Left renal cortex interstitium (tissue), 4 donors: ENCODE measurements at regions not wholly inside any gene's neighbourhood (a gene's known extent, or its start where the extent isn't known, plus 50 kb on each side); places are given as distances from the start of the nearest gene placed in this dataset.
"Not testable (repeated sequence)": the region's sequence is repeated elsewhere in the genome, so short reads cannot be mapped to it uniquely, and the experiment has no call there.

Experiments used
- DNase-seq, 4 donors: peaks; one replicate each; pipeline ENCODE4 v3.0.0-alpha.2; 2013; ENCODE audit warnings: low read depth in 4 of 4, low spot score in 2 of 4, missing footprints in 1 of 4

- DNase-seq, result not testable (repeated sequence)
Measured at GRCh38 chr2:91603996-91604395, 2912.5 kb downstream of the RPIA start.

GRCh38 chr2:91604629-91605028, 2913.2 kb downstream of the RPIA start:
- DNase-seq, result not testable (repeated sequence)

DNA sequence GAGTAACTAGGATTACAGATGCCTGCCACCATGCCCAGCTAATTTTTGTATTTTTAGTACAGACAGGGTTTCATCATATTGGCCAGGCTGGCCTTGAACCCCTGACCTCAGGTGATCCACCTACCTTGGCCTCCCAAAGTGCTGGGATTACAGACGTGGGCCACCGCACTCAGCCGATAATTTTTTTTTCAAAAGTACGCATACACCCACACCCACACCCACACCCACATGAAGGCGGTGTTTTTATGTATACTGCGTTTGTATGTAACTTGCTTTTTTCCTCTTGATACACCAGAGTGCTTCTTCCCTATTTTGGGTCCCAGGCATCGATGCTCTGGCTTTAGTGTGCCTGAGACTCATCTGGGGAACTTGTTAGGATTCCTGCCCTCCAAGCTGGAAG, 2932.3 kb downstream of the RPIA start:
- not testable (repeated sequence) for DNase-seq

DNA sequence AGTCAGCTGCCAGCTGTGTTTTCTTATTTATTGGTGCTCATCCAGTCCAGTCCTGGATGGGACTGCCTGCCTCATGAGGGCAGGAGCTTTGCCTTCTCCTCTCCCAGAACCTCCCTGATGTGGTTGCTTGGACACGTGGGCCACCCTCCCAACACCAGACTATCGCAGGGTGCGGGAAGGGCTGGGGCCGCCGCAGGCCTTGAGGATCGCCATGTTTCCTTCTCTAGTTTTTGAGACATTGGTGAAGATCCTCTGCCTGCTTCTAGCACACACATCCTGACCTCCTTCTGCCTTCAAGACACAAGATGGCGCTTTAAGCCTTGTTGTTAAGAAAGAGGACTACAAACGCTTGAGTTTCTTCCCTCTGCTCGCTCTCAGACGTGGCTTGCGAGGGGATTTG, 2937.0 kb downstream of the RPIA start:
- not testable (repeated sequence) for DNase-seq

- not testable (repeated sequence) for DNase-seq
Measured at GRCh38 chr2:91657193-91657592, 2965.7 kb downstream of the RPIA start.

DNA sequence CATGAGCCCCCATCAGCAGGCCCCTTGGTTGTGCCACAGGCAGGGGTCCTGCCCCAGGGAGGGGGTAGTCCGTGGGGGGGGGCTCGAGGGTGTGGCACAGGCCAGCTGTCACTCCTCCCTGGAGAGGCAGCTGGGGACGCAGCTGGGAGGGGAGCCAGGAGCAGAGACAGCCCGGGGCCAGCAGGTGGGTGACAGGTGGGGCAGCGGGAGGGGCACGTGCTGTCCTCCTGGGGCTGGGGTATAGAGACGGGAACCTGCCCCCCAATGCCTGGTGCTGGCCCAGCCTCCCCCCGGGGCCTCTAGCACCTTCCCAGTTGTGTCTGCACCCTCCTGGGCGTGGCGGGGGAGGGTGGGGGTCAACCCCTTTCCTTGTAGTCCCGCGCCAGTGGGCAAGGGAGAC, 2966.9 kb downstream of the RPIA start:
- not testable (repeated sequence) for DNase-seq

- DNase-seq, result not testable (repeated sequence)
Measured at GRCh38 chr2:91659189-91659916, 2967.9 kb downstream of the RPIA start.

- DNase-seq, result not testable (repeated sequence)
Measured at GRCh38 chr2:91659917-91660275, 2968.4 kb downstream of the RPIA start.

- DNase-seq, result not testable (repeated sequence)
Measured at GRCh38 chr2:91667341-91667740, 2975.9 kb downstream of the RPIA start.

DNA sequence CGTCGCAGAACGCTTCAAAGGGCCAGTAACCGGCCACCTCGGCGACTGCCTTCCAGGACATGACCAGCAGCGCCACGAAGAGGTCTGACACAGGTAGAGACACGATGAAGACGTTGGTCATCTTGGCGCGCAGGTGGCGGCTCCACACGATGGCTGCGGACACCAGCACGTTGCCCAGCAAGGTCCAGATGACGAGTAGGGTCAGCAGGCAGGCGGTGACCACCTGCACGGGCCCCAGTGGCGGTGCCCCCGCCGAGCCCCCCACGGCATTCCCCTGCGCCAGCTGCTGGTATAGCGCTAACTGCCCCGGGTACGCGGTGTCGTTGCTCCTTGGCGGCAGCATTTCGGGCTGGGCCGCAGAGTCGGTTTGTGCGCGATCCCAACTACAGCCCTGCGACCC, 2994.1 kb downstream of the RPIA start:
- DNase-seq, result not testable (repeated sequence)

DNA sequence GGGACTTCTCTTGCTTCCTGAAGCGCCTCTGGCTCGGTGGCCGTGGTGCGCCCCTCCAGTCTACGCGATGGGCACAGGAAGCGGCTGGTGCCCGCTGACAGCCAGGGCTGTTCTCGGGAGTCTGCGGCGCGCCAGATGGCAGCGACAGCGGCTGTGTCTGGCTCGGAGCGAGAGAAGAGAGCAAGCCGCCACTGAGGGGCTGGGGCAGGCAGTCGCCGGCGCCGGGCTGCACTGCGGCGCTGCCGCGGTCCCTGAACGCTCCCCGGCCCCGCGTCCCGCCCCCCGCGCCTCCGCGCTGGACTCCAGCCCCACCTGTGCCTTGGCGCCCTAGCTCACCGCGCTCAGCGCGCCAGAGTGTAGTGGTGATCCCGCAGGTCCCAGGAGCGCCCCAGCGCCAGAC, 2994.6 kb downstream of the RPIA start:
- DNase-seq, result not testable (repeated sequence)
